Nephron progenitor cell (in vitro differentiated cells): ENCODE measurements at regions not wholly inside any gene's neighbourhood (a gene's known extent, or its start where the extent isn't known, plus 50 kb on each side); places are given as distances from the start of the nearest gene placed in this dataset.
A peak's percentile ranks its signal among the peaks of the same experiment; 100 is the strongest.
"Not testable (repeated sequence)": the region's sequence is repeated elsewhere in the genome, so short reads cannot be mapped to it uniquely, and the experiment has no call there.

Experiments used
- DNase-seq: peaks from one replicate; pipeline ENCODE4 v3.0.0; 2021
- H3K27ac Mint-ChIP-seq: 2 replicates; pipeline ENCODE4 v1.8.0; 2021; ENCODE audit warnings: mild to moderate bottlenecking, moderate library complexity, mixed read lengths
- H3K27me3 Mint-ChIP-seq: 2 replicates; pipeline ENCODE4 v1.8.0; 2021; ENCODE audit warnings: mild to moderate bottlenecking, low read depth, mixed read lengths; ENCODE audit not compliant: poor library complexity
- H3K36me3 Mint-ChIP-seq: 2 replicates; pipeline ENCODE4 v1.8.0; 2021; ENCODE audit warnings: low read depth, mixed read lengths
- H3K4me1 Mint-ChIP-seq: 2 replicates; pipeline ENCODE4 v1.8.0; 2021; ENCODE audit warnings: mixed read lengths
- H3K4me3 Mint-ChIP-seq: 2 replicates; pipeline ENCODE4 v1.8.0; 2021; ENCODE audit warnings: mild to moderate bottlenecking, moderate library complexity, mixed read lengths
- H3K9me3 Mint-ChIP-seq: 2 replicates; pipeline ENCODE4 v1.8.0; 2021; ENCODE audit warnings: mild to moderate bottlenecking, moderate library complexity, mixed read lengths
- CTCF ChIP-seq: fragments of 200-600 bp; sonication (generic); IDR thresholded peaks from 2 replicates; pipeline ENCODE4 v1.5.0; 2021; ENCODE audit warnings: antibody characterized with exemption

DNA sequence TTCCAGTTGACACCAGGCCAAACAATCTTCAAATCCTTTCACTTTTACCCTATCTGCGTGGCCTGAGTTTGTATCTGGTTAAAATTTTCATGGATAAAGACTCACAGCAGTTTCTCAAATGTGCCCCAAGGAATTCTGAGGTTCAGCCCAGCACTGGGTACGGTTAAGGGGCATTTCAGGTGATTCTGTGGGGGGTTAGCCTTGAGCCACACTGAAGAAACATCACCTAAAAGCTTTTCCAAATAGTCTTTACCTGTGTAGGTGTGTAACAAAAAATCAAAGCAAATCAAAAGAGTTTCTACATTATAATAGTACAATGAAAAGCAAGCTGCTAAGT, 83.8 kb upstream of the DNAJC1 start:
- peaks cover 36% of the 10 kb centered on the region for H3K4me1 Mint-ChIP-seq
- H3K9me3 Mint-ChIP-seq, result peaks cover 27% of the 10 kb centered on the region
- H3K27me3 Mint-ChIP-seq, result no peaks in the 10 kb centered on the region
- no peaks in the 10 kb centered on the region for H3K36me3 Mint-ChIP-seq
- DNase-seq, result no peak
- peak overlapping the region; percentile 64 for H3K27ac Mint-ChIP-seq
- peak overlapping the region; percentile 28 for H3K4me3 Mint-ChIP-seq
- no peak for TF ChIP-seq CTCF

GRCh38 chr10:22086730-22087401, 83.3 kb upstream of the DNAJC1 start:
- no peaks in the 10 kb centered on the region for H3K36me3 Mint-ChIP-seq
- no peak for TF ChIP-seq CTCF
- peaks cover 22% of the 10 kb centered on the region for H3K9me3 Mint-ChIP-seq
- H3K27ac Mint-ChIP-seq, result peak overlapping the region; percentile 64
- peak; percentile 59 for DNase-seq
- peaks cover 36% of the 10 kb centered on the region for H3K4me1 Mint-ChIP-seq
- H3K27me3 Mint-ChIP-seq, result no peaks in the 10 kb centered on the region
- H3K4me3 Mint-ChIP-seq, result peak overlapping the region; percentile 77

DNA sequence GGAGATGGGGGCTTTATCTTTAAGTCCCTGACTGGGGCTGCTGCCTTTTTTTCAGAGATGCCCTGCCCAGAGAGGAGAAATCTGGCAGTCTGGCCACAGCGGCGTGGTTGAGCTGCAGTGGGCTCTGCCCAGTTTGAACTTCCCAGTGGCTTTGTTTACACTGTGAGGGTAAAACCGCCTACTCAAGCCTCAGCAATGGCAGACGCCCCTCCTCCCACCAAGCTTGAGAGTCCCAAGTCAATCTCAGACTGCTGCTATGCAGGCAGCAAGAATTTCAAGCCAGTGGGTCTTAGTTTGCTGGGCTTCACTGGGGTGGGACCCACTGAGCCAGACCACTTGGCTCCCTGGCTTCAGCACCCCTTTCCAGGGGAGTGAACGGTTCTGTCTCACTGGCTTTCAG, 76.4 kb upstream of the DNAJC1 start:
- peaks cover 37% of the 10 kb centered on the region for H3K9me3 Mint-ChIP-seq
- not testable (repeated sequence) for H3K36me3 Mint-ChIP-seq, H3K27ac Mint-ChIP-seq, H3K4me3 Mint-ChIP-seq, H3K27me3 Mint-ChIP-seq
- peak; percentile 15 for DNase-seq
- peaks cover 21% of the 10 kb centered on the region for H3K4me1 Mint-ChIP-seq

DNA sequence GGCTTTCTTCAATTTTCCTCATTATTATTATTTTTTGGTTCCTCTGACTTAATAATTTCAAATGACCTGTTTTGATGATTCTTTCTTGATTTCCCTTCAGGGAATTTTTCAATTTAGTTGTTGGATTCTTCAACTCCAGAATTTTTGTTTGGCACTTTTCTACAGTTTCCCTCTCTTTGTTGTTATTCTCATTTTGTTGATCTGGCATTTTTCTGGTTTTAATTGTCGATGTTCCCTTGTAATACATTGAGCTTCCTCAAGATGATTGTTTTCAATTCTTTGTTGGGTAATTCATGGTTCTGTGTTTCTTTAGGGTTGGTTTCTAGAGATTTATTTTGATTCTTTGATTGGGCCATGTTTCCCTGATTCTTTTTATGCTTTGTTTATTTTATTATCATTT, 67.8 kb upstream of the DNAJC1 start:
- Mint-ChIP-seq H3K4me3 (no peak overlapping the region), H3K27ac (no peak overlapping the region), H3K36me3 (peaks cover 12% of the 10 kb centered on the region), H3K27me3 (peaks cover 5% of the 10 kb centered on the region), H3K4me1 (no peaks in the 10 kb centered on the region), H3K9me3 (peaks cover 71% of the 10 kb centered on the region)
- no peak for TF ChIP-seq CTCF
- no peak for DNase-seq

- Mint-ChIP-seq H3K4me3 (no peak overlapping the region), H3K36me3 (peaks cover 11% of the 10 kb centered on the region), H3K27ac (no peak overlapping the region), H3K27me3 (peaks cover 3% of the 10 kb centered on the region), H3K9me3 (peaks cover 65% of the 10 kb centered on the region), H3K4me1 (no peaks in the 10 kb centered on the region)
- no peak for TF ChIP-seq CTCF
- DNase-seq, result no peak
Observed at GRCh38 chr10:22067091-22067490, 63.6 kb upstream of the DNAJC1 start.

GRCh38 chr10:22060984-22061383, 57.5 kb upstream of the DNAJC1 start:
- H3K4me1 Mint-ChIP-seq, H3K27ac Mint-ChIP-seq, H3K36me3 Mint-ChIP-seq, DNase-seq, H3K4me3 Mint-ChIP-seq, H3K27me3 Mint-ChIP-seq: not testable (repeated sequence)
- peaks cover 58% of the 10 kb centered on the region for H3K9me3 Mint-ChIP-seq

DNA sequence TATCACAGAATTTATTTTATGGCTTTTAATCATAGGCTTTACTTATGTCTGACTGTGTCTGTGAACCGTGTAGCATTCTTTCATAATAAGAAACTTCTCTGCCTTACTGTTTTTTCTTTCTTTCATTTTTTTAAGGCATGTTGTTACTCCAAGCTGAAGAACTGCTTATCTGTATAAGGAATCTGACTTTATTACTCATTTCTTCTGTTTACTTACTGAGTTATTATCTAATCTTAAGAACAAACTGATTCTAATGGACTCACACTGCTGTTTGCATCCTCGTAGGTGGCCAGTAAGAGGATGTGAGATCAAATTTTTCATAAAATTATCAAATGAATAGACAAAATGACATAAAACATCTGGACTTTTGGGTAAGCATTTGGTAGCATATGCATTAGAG, 54.7 kb upstream of the DNAJC1 start:
- Mint-ChIP-seq H3K9me3 (peaks cover 47% of the 10 kb centered on the region), H3K27ac (no peak overlapping the region), H3K4me1 (peaks cover 3% of the 10 kb centered on the region), H3K27me3 (peaks cover under 1% of the 10 kb centered on the region), H3K4me3 (no peak overlapping the region), H3K36me3 (peaks cover 10% of the 10 kb centered on the region)
- DNase-seq, result no peak
- TF ChIP-seq CTCF, result no peak
